Bone marrow (tissue), 2 donors: ENCODE measurements at regions not wholly inside any gene's neighbourhood (a gene's known extent, or its start where the extent isn't known, plus 50 kb on each side); places are given as distances from the start of the nearest gene placed in this dataset.

Experiments used
- DNase-seq, 2 donors: peaks; one replicate each; lab custom pipeline; 2025; lab: John Stamatoyannopoulos, UW

DNA sequence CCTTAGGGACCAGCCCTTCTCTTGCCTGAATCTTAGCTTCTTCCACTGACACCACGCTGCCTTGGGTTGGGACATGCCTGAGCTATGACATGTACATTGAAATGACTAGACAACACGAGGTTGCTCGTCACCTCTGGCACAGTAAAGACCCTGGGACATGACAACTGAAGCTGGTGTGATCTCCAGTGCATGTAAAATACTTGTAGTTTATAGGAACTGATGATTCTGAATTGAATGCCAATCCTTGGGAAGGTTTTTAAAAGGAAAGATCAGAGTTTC is 100.7 kb upstream of the PGRMC2 start:
- DNase-seq = no peak

DNA sequence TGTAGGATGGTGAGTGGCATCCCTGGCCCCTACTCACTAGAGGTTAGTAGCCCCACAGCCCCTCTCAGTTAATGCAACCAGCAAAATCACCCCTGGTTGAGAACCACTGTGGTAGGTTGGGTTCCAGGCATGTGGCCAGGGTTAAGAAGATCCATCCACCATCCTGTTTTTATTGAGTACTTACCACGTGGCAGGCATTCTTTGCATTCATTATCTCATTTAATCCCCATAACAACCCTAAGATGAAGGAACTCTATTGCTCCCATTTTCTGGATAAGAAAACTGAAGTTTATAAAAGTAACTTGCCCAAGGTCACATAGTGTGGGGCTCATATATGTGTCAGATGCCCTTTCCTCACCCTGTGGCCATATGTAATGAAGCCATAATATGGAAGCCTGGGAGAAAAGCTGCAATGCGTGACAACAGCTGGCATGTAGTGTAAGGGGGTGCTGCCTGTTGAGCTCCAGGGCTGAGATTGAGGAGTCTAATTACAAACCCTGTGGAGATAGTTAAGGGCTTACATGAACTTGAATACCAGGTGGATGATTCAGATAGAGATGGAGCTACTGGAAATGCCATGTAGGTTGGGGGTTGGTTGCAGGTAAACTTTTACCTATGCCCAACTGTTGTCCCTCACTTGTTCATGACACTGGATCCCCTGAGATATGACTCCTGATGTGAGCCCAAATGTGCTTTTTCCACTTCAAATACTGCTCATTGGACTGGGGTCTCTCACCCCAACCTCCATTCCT is 100.2 kb upstream of the PGRMC2 start:
- DNase-seq = no peak

DNA sequence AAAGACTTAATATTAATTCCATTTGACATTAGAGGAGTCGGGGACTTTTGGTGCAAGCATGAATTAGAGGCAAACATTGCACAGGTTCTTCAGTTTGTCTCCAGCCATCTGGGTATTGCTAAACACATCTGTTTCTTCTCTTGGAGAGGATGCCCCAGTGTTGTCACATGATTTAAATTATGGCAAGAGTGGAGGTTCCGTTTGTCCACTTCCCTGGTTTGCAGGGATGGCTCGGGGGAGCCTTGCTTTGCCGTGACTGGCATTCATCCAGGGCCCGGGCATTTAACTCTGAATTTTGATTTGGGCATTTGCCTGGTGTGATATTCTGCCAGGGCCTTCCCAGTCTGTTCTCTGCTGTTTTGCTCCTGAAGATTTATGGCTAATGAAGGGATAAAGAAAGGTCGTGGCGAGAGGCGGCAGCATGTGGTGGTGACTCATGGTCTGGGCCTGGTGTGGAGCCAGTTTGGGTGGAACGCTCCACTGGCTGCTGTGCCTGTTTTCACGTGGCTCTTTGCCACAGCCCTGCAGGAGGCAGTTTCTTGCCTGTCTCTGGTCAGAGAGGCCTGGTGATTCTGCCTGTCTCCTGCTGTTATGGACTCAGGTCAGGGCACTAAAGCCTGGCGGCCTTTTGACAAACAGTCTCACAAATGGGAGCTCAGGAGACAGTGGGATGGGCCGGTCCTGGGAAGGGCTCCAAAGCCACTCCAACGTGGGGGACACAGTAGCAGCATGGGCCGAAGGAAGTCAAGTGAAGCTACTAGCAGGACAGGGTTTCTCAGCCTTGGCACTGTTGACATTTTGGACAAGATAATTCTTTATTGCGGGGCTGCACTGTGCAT is 99.4 kb upstream of the PGRMC2 start:
- peak in 1 of 2 donors; percentile 5 for DNase-seq

DNA sequence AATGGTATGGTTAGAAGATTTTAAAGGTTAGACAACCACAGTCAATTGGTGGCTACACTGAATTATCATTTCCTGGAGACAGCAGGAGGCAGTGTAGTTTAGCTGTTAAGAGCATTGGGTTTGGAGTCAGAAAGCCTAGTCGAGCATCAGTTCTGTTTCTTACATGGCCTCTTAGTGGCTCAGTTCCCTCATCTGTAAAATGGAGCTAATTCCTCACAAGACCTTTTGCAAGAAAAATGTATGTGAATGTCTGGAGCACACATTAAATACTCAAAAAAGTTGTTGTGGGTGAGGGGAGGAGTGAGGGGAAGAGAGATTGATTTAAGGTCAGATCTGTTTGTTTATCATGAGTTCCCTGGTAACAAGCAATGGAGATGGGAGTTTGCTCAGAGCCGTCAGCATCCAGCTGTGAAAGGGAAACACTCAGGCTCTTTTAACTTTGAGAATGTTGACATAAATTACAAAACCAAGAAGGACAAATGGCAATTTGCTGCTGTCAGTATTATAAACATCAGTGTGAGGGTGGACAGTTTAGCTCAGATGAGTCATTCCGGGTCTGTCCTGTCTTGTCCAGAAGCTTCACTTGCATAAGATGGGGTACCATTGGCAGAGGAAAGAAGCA is 98.2 kb upstream of the PGRMC2 start:
- no peak for DNase-seq

DNA sequence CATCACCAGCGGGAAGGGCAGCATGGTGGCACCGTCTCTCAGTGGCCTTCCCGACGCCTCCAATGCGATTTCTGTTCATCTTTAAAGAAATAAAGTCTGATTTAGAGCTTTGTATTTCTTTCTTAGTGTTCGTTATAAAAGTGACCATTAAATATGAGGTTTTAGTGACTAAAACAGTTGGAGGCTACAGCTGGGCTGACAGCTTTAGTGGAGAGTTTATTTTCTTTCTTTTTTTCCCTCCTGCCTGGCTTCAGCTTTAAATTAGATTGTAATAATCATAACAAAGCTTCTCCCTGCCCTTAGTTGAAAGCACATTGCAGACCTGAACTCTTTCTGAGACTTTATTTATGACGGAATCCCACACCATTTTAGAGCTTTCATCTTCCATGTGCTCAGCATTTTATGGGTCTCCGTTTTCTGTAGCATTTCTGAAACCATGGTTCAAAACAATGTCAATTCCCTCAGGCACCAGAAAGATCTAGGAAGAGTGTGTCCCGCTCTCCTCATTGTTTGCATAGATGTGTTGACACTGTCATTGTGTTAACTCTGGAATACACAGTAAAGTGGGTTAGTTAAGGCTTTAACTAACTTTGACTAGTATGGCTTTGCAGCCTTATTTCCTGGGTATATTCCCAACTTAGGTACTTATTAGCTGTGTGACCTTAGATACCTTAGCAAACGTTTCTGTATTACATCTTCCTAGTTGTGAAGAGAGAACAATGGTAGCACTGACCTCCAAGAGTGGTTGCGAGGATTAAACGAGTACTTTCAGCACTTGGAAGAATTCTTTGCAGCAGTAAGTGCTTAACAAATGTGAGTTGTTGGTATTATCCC is 97.4 kb upstream of the PGRMC2 start:
- no peak for DNase-seq

DNA sequence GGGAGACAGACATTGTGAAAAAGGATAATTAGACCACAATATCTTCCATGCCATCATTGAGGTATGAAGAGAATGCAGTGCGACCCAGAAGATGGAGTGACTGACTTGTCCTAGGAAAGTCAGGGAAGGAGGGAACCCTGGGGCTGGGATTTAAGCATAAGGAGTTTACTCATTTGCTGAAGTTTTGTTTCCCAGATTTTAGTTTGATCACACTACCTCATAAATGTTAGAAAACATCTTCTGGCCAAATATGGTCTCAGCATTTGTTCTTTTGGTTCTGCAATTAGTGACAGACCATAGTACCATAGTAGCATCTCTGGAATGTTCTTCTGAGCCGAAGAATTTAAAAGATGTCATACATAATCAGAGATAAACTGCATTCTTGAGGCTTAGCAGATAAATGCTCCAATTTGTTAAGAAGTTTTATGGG is 96.5 kb upstream of the PGRMC2 start:
- DNase-seq = no peak

DNA sequence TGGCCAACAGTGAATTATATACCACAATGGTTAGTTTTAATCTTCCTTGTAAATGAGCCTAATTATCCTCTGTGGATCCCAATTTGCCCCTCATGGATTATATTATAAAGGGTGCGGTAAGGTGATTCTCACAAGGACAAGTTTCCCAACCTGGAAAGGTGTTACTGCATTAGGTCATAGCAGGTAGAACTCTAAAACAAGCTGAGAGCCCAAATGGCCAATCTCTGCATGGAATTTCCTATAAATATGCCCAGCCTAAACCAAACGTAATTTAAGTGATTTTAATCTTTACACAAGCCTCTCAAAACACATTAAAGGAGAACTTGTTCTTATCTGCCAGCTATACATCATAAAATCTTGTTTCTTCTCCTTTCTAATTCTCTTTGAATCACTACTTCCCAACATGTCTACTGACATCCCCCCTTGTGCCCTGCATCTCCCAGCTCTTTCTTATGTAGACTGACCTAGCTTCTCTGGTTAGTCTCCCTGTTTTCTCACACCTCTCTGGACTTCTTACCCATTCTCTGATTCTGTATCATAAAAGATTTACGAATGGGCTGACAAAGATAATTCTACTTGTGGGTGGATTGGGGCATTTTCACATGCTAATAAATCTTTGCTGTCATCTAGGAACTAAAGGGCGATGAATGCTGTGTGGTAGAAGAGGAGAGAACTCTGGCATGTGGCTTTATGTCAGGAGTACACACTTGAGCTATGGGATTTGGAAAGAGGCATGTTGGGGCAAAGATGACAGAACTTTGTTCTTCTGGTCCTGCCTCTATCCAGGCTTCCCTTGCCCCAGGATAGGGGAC is 94.3 kb upstream of the PGRMC2 start:
- no peak for DNase-seq

DNA sequence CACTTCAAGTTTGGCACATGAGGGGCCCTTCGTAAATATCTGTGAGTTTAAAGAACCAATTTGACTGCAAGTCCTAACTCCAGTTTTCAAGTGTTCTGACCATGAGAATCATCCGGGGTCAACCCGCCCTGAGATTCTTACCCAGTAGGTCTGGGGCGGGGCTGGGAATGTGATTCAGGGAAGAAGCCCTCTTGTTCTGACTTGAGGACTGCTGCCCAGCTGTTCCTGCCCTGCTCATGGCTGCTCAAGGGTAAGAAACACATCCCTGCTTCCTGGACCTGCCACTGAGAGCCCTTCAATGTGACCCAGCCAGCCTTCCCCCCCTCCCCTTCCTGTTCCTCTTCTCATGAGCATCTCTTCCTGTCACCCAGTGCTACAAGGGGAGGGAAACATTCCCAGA is 92.7 kb upstream of the PGRMC2 start:
- DNase-seq = no peak

DNA sequence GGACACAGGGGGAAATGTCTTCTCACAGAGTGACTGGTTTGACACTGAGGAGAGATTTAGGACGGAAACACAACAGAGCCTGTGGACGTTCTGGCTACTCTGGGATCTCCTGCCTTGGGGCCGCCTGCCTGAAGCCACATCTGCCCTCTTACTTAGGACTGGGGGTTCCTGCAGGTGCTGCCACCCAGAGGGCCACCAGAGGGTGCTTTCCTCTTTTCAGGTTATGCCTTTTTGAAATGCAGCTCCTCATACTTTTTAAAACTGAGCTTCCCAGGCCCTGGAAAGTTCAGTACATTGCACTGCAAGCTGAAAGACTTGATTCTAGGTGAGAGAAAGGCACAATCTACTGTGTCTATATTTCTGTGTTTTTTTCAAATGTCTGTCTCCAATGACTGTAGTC is 92.2 kb upstream of the PGRMC2 start:
- no peak for DNase-seq

DNA sequence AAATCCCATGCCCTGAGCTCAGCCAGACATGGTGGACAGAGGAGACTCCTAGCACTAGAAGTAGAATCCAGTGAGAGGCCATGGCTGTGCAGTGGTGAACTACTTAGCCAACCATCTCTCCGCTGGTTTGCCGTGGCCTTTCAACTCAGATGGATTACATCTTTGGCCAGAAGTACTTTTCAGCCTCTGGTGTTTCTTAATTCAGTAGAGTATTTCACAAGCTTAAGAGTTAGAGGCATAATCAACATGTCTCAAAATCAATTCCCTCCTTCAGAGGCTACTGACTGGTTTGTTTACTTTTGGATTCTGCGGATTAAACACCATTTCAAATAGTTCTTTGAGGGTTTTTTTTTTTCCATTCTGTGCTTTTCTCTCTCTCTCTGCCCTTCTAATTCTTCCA is 91.1 kb upstream of the PGRMC2 start:
- DNase-seq = no peak

DNA sequence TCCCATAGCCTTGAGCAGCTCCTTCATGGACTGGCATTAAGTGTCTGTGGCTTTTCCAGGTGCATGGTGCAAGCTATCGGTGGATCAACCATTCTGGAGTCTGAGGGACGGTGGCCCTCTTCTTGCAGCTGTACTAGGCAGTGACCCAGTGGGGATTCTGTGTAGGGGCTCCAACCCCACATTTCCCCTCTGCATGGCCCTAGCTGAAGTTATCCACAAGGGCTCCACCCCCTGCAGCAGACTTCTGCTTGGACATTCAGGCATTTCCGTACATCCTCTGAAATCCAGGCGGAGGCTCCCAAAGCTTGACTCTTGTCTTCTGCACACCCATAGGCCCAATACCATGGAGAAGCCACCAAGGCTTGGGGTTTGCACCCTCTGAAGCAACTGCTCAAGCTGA is 89.3 kb upstream of the PGRMC2 start:
- DNase-seq = no peak

DNA sequence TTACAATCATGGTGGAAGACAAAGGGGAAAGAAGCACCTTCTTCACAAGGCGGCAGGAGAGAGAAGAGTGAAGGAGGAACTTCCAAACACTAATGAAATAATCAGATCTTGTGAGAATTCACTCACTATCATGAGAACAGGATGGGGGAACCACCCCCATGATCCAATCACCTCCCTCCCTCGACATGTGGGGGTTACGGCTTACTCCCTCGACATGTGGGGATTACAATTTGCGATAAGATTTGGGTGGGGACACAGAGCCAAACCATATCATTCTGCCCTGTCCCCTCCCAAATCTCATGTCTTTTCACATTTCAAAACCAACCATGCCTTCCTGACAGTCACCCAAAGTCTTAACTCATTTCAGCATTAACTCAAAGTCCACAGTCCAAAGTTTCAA is 88.7 kb upstream of the PGRMC2 start:
- no peak for DNase-seq

DNA sequence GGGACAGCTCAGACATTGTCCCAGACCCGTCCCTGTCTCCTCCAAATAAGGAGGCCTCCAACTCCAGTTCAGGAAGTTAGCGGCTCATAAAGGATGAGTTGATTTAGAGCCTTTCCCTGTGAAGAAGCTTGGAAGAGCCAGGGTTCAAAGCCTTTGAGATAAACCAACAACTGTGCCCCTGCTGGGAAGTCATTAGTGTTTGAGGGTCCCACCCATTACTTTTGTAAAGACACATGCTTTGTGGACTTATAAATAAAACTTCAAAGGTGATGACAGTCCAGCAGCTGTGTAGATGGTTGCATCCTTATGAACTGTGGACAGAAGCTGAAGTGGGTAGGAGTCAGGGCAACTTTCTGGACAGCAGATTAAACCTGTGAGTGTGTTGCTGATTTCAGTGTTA is 86.0 kb upstream of the PGRMC2 start:
- no peak for DNase-seq

DNA sequence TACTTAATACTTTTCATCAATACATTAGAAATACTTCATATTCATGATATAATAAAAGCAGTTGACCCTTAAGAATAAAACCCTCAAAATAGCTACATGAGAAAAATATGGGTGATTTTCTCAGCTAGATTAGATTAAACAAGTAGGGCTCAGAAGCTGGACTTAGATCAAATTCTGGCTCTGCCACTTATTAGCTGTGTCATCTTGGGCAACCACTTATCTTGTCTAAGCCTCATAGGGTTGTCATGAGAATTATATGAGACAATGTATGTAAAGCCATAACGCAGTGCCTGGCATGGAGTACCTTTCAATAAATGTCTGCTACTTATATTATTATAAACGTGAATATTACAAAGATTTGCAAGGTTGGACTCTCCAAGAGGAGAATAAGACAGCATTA is 84.3 kb upstream of the PGRMC2 start:
- no peak for DNase-seq

DNA sequence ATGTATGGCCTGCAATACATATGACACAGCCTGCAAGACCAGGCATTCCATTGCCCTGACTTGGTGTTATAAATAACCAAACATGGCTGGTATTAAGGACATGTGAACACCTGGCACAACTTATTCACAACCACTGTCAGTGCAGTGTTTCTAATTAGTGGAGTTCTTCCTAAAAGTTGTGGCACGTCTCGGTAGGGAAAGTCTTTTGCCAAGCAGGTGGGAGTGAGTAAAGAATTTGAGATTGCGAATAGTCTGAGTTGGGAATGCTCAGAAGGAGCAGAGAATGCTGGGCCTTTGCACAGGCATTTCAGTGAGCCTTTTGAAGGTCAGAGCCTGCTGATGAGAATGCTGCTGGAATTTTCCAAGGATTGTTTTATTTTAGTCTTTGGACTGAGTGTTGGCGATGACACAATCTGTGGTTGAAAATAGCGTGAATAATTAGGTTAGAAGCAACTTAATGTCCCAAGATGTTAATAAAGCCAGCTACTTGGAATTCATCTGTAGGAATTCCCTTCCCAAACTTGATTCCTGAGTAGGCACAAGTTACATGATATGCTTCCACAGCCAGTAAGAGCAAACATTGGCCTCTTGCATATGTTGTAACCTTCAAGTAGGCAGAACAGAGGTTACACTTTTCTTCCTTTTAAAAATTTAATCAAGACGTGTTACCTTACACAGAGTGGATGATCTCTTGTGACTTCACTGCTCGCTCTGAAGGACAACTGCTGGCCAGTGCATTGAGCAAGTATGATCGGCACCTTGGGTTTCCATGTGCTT is 83.6 kb upstream of the PGRMC2 start:
- DNase-seq = no peak

DNA sequence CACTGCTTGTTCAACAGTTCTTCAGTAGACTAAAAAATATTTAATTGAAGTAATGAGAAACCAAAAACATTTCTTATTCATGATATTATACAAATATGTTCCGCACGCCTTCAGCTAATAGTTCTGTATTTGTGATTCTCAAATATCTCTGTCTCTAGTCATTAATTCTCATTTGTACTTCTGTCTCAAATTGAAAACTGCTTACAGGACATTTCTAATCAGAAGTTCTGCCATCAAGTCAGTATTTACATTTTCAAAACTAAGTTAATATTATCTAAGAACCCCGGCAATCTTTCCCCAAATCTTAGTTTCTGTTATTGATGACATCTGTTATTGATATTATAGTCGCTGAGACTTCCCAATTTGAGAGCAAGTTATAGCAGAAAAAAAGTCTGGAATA is 78.6 kb upstream of the PGRMC2 start:
- DNase-seq = no peak

DNA sequence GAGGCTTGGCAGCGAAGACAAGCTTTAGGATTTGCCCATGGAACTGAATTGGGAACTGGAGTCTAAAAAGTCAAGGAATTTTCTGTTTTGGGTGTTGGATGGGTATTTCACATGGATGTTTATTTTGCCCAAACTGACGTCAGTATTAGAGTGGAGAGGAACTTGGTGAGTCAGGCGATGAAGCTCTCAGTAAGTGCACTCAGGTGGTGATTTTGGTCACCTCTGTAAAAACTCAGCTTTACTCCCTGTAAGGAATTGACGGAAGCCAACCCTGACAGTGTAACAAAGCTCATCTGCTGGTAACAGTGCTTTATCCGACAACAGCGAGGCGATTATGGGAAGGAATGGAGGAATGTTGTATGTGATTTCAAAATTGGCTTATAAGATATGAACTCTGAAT is 77.0 kb upstream of the PGRMC2 start:
- DNase-seq = no peak

DNA sequence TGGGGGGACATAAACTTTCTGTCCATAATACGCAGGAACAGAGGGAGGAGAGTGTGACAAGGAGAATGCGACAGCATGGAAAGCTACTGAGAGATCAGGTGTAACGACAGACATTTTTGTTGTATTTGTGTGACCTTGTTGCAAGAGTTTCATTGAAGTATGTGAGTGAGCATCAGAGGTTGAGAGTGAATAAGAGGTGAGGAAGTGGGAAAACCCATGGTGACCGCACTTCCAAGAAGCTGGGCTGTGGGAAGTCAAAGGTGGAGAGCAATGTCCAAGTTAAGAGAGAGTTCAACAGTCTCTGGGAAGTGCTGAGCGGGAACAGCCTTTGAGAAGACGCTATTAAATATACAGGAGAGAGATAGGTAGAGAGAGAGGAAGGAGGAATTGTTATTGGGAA is 76.4 kb upstream of the PGRMC2 start:
- DNase-seq = no peak

DNA sequence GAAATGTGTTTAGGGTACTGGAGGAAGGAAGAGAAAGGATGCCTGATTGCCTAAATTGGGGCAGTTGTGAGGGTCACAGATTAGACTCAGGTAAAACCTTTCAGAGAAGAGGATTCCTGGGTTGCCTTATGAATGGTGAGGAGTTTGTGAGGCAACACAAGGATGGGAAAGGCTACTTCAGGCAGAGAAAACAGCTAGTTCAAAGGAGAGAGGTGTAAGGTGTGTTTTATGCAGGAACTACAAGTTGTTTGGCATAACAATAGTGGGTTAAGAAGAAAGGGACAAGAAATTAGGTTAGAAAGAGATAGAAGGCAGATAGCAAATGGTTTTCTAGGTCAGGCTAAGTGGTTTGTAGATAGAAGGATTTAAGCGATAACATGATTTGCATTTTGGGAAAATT is 75.1 kb upstream of the PGRMC2 start:
- DNase-seq = no peak

DNA sequence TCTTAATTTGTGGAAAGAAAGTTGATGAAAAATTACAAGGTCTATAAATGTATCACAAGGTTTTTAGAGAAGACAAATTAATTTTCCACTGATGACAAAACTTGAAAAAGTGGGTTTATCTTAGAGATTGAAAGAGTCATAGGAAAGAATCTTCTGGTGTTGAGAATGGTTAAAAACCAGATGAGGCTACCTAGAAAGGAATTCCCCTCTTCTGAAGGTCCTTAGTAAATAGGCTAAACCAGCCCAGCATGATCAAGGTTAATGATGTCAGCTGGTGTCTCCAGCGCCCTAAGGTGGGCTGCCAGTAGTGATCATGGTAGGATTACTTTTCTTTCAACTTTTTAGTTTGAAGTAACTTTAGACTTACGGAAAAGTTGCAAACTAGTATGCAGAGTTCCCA is 71.8 kb upstream of the PGRMC2 start:
- DNase-seq = no peak

DNA sequence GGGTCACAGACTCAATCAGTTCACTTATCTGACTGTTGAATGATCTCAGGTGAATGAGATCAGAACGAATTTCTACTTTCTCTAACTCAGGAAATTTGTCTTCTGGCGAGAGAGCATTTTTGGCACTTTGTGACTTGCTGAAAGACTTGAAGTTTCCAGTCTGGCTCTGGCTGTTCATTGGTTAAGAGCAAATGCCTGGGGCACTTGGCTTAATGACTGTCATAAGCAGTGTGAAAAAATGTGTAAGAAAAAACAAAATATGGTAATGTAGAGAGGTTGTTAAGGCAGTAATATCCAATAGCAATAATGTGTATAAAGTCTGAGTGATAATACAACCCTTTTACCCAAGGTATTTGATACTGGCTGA is 71.3 kb upstream of the PGRMC2 start:
- no peak for DNase-seq
